OCI-LY7 (cell line): ENCODE measurements at regions not wholly inside any gene's neighbourhood (a gene's known extent, or its start where the extent isn't known, plus 50 kb on each side); places are given as distances from the start of the nearest gene placed in this dataset.

ENCODE experiments used
- BruUV-seq: library from RNA; stranded (reverse); fragments of 400-500 nt; replicated peaks from 2 replicates; lab custom pipeline; 2021; lab: Mats Ljungman, UMichigan
- CTCF ChIA-PET: fragments of 300-600 bp; sonication (Branson Sonifier 250); formaldehyde crosslinking; loops from one replicate; lab custom pipeline; 2022; ENCODE audit warnings: antibody characterized with exemption; ENCODE audit not compliant: unreplicated experiment; lab: Charles Lee
- POLR2A ChIA-PET: fragments of 300-600 bp; sonication (Branson Sonifier 250); formaldehyde crosslinking; loops from one replicate; lab custom pipeline; 2022; ENCODE audit warnings: antibody characterized with exemption; lab: Charles Lee
- DNase-seq: peaks from one replicate; pipeline ENCODE4 v3.0.0-alpha.2; 2015; ENCODE audit warnings: low spot score
- H2AFZ ChIP-seq: fragments of 200-600 bp; sonication (generic), shearing (Covaris generic); 2 replicates; pipeline ENCODE4 v1.6.1; 2014; ENCODE audit warnings: mild to moderate bottlenecking, antibody characterized with exemption, low read length, moderate library complexity
- H3K27ac ChIP-seq: fragments of 200-600 bp; sonication (generic); 2 replicates; pipeline ENCODE4 v1.5.1; 2014; ENCODE audit warnings: mixed run types, low read depth, mild to moderate bottlenecking, moderate library complexity, low read length, inconsistent platforms; ENCODE audit not compliant: poor library complexity, severe bottlenecking
- H3K36me3 ChIP-seq: fragments of 200-600 bp; sonication (generic); 2 replicates; pipeline ENCODE4 v1.6.1; 2014; ENCODE audit warnings: mild to moderate bottlenecking, antibody characterized with exemption, low read length, moderate library complexity, mixed read lengths; ENCODE audit not compliant: insufficient read depth
- H3K4me1 ChIP-seq: fragments of 200-600 bp; sonication (generic); 2 replicates; pipeline ENCODE4 v1.5.1; 2014; ENCODE audit warnings: mild to moderate bottlenecking, low read length; ENCODE audit not compliant: insufficient read depth, poor library complexity, severe bottlenecking
- H3K4me2 ChIP-seq: fragments of 200-600 bp; sonication (generic); 2 replicates; pipeline ENCODE4 v1.6.1; 2014; ENCODE audit warnings: mild to moderate bottlenecking, low read length
- H3K4me3 ChIP-seq: fragments of 200-600 bp; sonication (generic); 2 replicates; pipeline ENCODE4 v1.5.1; 2014; ENCODE audit warnings: mild to moderate bottlenecking, low read depth, low read length; ENCODE audit not compliant: poor library complexity, severe bottlenecking
- H3K79me2 ChIP-seq: fragments of 200-600 bp; sonication (generic); 2 replicates; pipeline ENCODE4 v1.6.1; 2016; ENCODE audit warnings: low read depth, mild to moderate bottlenecking, low read length, moderate library complexity, mixed read lengths; ENCODE audit not compliant: insufficient read depth
- H3K9me2 ChIP-seq: fragments of 200-600 bp; sonication (generic); 2 replicates; pipeline ENCODE4 v1.6.1; 2016; ENCODE audit warnings: mild to moderate bottlenecking, low read length, mixed read lengths; ENCODE audit not compliant: insufficient read depth
- H3K9me3 ChIP-seq: fragments of 200-600 bp; sonication (generic); 2 replicates; pipeline ENCODE4 v1.6.1; 2014; ENCODE audit warnings: mild to moderate bottlenecking, mixed run types, low read length, mixed read lengths
- H4K20me1 ChIP-seq: fragments of 200-600 bp; sonication (generic); 2 replicates; pipeline ENCODE4 v1.6.1; 2014; ENCODE audit warnings: mild to moderate bottlenecking, antibody characterized with exemption, low read length, moderate library complexity, mixed read lengths; ENCODE audit not compliant: insufficient read depth
- CTCF ChIP-seq: fragments of 200-600 bp; sonication (generic); conservative IDR thresholded peaks from 2 replicates; pipeline ENCODE4 v1.5.1; 2014; ENCODE audit warnings: mild to moderate bottlenecking, antibody characterized with exemption, low read length, moderate library complexity, mixed read lengths
- EZH2phosphoT487 ChIP-seq: fragments of 200-600 bp; sonication (generic); IDR thresholded peaks from 2 replicates; pipeline ENCODE4 v1.6.1; 2018; ENCODE audit warnings: low read depth, borderline replicate concordance, mild to moderate bottlenecking, mixed run types, antibody characterized with exemption, low read length, moderate library complexity, mixed read lengths
- intact Hi-C: fragments of 100-400 bp; cut with micrococcal nuclease; formaldehyde crosslinking; loops from one replicate; pipeline ENCODE4 v1.10.0; 2022; ENCODE audit not compliant: unreplicated experiment

- BruUV-seq = no TSS peak
- H4K20me1 ChIP-seq = no peaks in the 10 kb centered on the region
- H3K4me2 ChIP-seq = no peak overlapping the region
- intact Hi-C loops = no loop called here
- H3K36me3 ChIP-seq = no peaks in the 10 kb centered on the region
- H2AFZ ChIP-seq = no peak overlapping the region
- TF ChIP-seq EZH2phosphoT487 = no peak
- TF ChIP-seq CTCF = no peak
- H3K4me3 ChIP-seq = no peak overlapping the region
- no peak overlapping the region for H3K27ac ChIP-seq
- H3K9me2 ChIP-seq = no peaks in the 10 kb centered on the region
- H3K79me2 ChIP-seq = no peaks in the 10 kb centered on the region
- H3K4me1 ChIP-seq = no peaks in the 10 kb centered on the region
- H3K9me3 ChIP-seq = no peaks in the 10 kb centered on the region
- ChIA-PET POLR2A (interaction anchor here (0.7 kb wide), 1 partner anchor 743 kb away, joined by 3 read pairs; no protein-coding TSS in a partner anchor), CTCF (no interaction called here)
- no peak for DNase-seq
Measured at GRCh38 chr1:229012823-229013222, 258.1 kb upstream of the RAB4A start.

GRCh38 chr1:229013981-229014380 lies 256.9 kb upstream of the RAB4A start:
- POLR2A ChIA-PET = interaction anchor here (0.7 kb wide), 1 partner anchor 22 kb away, joined by 3 read pairs; no protein-coding TSS in a partner anchor
- H3K27ac ChIP-seq = no peak overlapping the region
- no peaks in the 10 kb centered on the region for H3K9me2 ChIP-seq
- no peak overlapping the region for H3K4me2 ChIP-seq
- TF ChIP-seq CTCF (no peak), EZH2phosphoT487 (no peak)
- BruUV-seq = no TSS peak
- DNase-seq = no peak
- H2AFZ ChIP-seq = no peak overlapping the region
- H3K79me2 ChIP-seq = no peaks in the 10 kb centered on the region
- H3K4me3 ChIP-seq = no peak overlapping the region
- intact Hi-C loops = no loop called here
- no peaks in the 10 kb centered on the region for H4K20me1 ChIP-seq
- H3K9me3 ChIP-seq = no peaks in the 10 kb centered on the region
- H3K4me1 ChIP-seq = no peaks in the 10 kb centered on the region
- H3K36me3 ChIP-seq = no peaks in the 10 kb centered on the region
- CTCF ChIA-PET = no interaction called here

GRCh38 chr1:229015806-229016205 lies 255.1 kb upstream of the RAB4A start:
- Histone ChIP-seq H3K4me2 (no peak overlapping the region), H3K4me3 (no peak overlapping the region), H3K4me1 (no peaks in the 10 kb centered on the region), H3K9me2 (no peaks in the 10 kb centered on the region), H4K20me1 (no peaks in the 10 kb centered on the region), H3K9me3 (no peaks in the 10 kb centered on the region), H2AFZ (no peak overlapping the region), H3K27ac (no peak overlapping the region), H3K36me3 (no peaks in the 10 kb centered on the region), H3K79me2 (no peaks in the 10 kb centered on the region)
- CTCF ChIA-PET = no interaction called here
- TF ChIP-seq EZH2phosphoT487 (no peak), CTCF (no peak)
- BruUV-seq = no TSS peak
- DNase-seq = no peak
- intact Hi-C loops = no loop called here
- POLR2A ChIA-PET = no interaction called here
